GM19240 (cell line): ENCODE measurements at regions not wholly inside any gene's neighbourhood (a gene's known extent, or its start where the extent isn't known, plus 50 kb on each side); places are given as distances from the start of the nearest gene placed in this dataset.

Experiments
- DNase-seq: peaks from one replicate; pipeline ENCODE4 v3.0.0; 2011; ENCODE audit warnings: low spot score; ENCODE audit not compliant: insufficient read length

DNA sequence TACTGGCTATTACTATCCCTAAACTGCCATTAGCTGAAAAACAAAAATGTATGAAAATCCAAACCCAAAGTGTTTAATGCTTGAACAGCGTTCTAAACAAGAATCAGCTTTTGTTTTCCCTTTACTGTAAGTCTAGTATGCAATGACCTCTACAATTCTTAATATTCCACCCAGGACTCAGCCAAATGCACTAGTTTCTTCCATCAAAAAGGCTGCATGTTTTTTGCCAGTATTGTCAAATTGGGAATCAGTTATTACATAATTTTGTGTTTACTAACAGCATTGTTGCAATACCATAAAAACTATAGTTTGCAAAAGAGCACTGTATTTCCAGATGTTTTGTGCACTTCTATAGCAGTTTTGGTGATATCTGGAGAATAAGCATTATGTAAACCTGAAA, 634.5 kb downstream of the LTN1 start:
- no peak for DNase-seq

DNA sequence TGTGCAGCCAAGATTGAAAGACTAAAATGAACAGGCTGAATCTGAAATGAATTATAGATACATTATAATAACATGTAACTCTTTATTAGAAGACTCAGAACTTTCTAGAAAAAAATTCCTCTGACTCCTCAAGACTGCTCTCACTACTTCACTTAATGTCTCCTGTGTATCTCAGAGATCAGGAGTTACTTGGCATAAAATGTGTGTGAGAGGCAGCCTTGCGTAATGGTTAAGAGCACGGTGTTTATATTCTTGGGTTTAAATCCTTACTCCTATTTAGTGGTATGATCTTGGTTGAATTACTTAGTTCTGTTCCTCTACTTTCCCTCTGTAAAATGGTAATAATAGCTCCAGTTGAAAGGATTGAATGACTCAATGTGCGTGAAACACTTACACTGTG, 634.9 kb downstream of the LTN1 start:
- DNase-seq = no peak

DNA sequence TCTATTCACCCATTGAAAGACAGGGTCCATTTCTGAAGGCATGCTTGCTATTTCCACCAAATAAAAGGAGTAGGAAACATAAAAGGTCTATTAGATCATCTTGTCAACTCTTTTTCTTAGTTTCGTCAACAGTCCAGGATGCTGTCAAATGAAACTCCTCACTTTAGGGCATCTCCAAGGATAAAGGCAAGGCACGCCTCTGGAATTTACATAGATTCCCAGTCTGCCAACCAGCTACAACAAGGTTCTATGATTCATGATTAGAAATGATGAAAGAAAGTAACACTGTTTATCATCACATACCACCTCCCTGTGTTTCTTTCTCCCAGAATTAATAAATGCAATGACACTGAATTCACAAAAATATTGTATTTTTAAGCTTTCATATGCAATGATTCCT, 636.3 kb downstream of the LTN1 start:
- no peak for DNase-seq

DNA sequence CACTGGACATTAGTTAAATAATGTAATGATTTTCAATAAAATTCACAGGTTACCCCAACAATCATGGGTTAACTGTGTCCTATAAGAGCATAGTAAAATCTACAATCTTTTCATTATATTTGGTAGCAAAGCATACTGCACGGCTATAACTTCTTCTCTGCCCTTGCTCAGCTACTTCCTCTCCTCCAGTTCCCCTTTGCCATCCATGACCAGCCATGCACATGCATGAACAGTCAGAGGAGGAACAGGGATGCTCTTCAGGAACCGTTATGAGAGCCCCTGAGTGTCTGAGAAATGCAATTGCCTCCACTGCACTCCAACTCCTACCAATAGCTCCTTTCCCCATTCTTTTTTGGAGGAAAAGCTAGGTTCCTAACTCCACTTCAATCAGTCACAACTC, 646.7 kb downstream of the LTN1 start:
- no peak for DNase-seq

DNA sequence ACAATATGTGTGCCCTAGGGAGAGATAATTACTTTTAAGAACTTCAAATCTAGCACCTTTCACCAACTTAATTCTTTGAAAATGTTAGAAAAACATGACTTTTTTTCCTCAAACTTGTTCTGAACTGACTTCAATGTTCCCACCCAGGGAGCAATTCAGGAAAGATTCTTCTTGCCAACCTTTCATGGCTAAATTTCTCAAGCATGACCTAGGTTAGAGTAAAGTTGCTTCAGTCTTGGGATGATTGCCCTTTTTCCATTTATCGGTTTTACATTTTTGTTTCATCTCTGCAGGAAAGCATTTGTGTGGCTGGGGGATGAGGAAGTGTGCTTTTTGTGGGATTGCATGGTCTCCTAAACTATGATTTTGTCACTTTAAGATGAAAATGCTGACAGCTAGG, 647.7 kb downstream of the LTN1 start:
- no peak for DNase-seq

DNA sequence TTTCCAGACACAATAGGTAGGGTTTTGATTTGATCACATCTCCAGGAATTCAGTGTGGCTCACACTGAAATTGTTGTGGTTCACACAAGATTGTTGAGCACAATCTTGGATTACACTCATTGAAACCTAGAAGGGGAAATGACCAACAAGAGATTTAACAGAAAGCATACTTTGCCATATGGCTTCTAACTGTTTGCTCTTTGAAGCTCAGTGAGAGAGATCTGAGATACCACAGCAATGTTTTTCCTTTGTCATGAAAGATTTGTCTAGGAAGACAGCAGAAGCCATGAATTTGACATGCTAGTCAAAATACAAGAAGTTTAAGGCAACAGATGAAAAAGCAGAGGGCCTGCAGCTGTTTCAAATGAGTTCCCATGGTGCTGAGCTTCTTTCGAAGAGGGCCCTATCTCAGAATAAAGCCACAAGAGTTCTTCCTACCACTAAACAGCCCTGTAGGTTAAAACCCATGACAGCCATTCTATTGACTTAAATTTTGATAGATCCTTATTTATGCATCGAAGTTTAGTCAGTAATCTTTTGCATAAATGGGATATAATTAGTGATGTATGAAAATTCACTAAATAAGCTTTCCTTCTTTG, 650.4 kb downstream of the LTN1 start:
- no peak for DNase-seq

DNA sequence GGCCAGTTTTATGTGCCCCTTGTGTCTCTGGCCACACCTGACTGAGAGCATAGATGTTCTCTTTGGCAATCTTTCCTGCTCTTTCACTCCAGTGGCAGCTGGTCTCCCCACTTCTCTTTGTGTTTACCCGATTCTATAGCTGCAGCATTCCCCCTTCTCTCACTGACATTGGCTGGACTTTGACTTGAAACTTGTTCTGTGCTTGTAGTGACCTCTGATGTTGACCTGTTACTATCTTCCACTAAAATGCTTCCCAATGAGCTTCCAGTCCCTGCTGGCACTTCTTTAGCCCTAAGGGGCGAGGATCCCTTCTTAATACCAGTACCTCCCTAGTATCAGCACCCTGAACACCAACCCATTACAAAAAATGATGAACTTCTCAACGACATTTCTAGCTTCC, 653.3 kb downstream of the LTN1 start:
- DNase-seq = no peak

DNA sequence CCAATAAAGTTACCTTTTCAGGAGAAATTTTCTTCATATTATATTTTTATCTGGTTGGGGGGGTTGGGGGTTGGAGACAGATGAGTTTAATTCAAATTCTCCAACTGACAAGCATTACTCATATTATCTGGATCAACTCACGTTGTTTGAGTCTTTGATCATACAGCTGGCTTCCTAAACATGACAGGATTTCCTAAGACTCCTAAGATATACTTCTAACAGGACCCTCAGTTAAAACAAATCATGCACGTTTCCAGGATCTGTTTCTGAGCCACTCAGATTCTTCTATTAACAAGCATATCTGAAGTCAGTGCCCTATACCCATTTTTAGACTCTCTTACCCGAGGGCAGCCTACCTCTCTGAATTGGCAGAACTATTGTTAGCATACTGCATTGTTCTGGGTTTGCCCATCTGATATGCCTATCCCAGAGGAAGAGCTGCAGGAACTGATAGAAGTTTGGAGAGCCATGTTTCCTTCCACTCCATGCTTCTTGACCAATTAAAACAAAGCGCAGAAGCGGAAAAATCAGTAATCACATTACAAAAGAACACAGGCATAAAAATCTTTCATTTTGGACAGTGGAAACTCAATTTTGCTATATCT, 653.9 kb downstream of the LTN1 start:
- no peak for DNase-seq

DNA sequence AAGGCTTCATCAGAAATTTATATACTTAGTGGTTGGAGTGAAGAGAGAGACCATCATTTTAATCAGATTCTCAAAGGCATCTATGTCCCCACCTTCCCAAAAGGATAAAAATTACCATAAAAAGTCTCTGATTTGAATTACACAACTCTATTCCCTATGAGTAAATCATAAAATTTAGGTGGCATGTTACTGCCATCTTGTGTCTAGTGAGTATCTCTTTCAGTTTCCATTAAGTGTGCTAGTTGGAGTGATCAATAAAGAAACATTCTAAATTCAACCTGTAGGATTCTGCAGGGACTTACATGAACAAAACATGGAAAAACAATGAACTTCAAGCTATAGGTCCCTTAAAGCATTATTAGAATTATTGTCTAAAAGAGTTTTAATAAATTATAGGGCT, 655.4 kb downstream of the LTN1 start:
- DNase-seq = no peak

DNA sequence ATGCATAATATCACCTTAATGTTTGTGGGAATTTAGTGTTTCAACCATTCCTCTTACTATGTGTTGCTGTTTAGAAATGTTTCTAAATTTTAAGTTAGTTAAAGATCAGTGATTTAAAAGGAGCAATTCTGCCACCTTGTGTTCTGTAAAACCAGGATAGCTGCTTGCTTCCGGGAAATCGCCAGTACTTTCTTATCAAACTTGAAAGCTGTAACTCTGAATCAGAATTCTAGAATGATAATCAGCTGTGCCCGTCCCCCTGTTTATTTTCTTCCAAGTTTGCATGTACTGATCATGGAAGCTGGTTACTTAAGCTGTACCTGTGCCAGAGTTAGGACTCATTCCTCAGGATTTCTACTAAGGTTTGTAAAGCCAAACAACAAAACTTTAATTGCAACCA, 656.4 kb downstream of the LTN1 start:
- DNase-seq = no peak

DNA sequence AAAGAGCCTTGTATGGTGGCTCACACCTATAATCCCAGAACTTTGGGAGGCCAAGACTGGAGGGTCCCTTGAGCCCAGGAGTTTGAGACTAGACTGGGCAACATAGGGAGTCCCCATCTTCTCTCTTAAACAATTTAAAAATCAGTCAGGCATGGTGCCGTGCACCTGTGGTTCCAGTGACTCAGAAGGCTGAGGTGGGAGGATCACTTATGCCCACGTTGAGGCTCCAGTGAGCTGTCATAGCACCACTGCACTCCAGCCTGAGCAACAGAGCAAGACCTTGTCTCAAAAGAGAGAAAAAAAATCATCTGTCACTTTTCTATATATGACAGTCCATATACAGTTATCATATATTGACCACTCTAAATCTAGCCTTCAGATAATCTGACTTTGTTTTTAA, 658.3 kb downstream of the LTN1 start:
- no peak for DNase-seq

DNA sequence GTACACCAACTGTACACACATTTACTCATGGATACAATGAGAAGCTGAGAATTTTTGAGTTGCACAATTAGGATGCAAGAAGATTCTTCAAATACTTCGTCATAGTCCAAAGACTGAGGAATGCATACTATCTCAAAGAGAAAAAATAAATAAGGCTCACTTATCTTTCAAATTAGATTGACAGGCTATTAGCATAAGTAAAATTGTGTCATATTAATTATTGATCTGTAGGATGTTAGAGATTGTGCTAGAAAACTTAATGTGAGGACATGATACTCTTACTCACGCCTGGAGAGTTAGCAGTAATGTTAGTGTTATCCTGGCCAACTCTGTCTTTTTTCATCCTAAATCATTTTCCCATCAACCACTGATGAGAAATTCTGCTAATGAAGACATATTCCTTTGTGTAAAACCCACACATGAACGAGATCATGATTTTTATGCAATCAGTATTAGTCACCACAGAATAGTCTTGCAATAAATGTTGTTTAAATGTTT, 659.0 kb downstream of the LTN1 start:
- DNase-seq = no peak

DNA sequence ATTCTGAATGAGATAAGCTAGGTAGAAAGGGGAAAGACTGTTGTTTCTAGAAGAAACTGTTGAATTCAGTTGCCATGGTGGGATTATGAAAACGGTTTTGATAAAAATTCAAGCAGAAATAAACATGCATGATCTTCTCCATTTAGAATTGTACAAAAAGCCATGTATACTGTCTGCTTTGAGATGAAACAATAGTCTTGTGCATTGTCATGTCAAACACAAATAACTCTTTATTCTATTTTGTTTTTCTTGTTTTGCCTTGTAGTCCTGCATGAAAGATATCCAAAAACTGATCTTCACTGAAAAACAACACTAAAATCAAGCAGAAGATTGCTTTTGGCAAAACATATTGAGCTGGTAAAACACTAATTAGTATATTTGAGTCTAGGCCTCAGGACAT, 659.9 kb downstream of the LTN1 start:
- DNase-seq = no peak

DNA sequence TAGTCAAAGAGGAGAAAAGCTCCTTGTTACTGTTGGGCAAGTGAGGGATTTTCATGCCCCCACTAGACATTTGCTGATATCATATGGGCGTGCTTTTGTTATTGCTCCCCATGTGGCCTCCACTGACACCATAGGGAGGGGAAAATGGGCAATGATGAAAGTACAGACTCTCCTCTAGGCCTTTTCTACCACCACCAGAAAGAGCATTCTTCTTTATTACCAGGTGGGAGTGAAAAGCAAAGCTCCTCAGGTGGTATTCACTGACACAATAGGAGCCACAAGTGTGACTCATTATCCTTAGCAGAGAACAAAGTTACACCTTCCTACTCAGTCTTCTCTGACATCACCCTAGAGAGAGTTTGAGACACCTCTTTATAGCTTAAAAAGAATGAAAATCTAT, 667.1 kb downstream of the LTN1 start:
- DNase-seq = no peak

DNA sequence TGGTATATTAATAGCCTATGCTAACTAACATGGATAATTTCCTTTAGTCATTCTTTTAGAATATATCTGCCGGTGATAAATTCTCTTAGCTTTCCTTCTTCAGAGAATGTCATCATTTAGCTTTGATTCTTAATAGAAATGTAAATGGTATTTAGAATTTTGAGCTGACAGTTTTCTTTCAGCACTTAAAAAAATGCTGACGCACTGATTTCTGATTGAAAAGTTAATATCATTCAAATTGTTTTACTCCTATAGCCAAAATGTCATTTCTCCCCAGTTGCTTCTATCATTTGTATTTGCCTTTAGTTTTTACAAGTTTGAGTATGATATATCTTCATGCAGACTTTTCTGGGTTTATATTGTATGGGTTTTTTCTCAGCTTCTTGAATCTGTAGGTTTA, 668.0 kb downstream of the LTN1 start:
- DNase-seq = no peak

DNA sequence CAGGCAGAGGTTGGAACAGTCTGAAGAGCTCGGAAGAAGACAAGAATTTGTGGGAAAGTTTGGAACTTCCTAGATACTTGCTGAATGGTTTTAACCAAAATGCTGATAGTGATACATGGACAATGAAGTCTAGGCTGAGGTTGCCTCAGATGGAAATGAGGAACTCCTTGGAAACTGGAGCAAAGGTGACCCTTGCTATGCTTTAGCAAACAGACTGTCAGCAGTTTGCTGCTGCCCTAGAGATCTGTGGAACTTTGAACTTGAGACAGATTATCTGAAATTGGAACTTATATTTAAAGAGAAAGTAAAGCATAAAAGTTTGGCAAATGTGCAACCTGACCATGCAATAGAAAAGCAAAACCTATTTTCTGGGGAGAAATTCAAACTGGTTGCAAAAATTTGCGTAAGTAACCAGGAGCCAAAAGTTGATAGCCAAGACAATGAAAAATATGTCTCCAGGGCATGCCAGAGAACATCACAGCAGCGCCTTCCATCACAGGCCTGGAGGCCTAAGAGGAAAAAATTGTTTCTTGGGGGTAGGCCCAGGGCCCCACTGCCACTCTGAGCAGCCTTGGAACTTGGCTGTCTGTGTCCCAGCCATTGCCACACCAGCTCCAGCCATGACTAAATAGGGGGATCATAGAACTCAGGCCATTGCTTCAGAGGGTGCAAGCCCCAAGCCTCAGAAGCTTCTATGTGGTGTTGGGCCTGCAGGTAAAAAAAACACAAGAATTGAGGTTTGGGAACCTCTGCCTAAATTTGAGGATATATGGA, 675.3 kb downstream of the LTN1 start:
- DNase-seq = no peak

DNA sequence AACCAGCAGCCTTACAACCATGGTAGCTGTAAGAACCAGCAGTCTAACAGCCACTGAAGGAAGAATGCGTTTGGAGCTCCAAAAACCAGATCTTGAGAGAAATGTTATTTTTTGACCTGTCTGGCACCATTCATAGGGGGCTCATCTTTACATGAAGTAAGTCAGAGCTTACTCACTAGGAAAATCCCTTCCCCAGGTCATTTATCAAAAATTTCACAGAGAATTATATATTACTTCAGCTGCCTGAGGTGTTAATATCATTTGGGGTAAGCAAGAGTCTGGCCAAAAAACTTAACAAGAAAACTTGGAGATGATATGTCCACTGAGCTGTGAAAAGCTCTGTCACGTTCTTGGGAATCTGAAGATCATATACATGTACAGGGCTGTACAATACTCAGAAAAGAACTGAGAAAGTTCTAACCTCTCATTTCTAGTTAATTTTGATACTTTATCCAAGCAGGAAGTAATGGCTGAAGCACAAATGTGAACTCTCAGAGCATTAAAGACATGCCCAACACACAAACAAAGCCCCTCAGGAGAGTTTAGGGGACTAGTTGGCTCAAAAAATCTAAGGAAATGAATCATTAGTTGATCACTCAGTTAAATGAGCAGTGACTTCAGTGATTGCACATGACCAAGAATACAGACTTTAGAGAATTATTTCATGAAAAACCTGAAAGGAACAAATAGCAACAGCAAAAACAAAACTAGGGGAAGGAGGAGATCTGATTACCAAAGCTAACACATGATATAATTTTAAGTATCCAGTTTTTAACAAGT, 681.1 kb downstream of the LTN1 start:
- DNase-seq = no peak

DNA sequence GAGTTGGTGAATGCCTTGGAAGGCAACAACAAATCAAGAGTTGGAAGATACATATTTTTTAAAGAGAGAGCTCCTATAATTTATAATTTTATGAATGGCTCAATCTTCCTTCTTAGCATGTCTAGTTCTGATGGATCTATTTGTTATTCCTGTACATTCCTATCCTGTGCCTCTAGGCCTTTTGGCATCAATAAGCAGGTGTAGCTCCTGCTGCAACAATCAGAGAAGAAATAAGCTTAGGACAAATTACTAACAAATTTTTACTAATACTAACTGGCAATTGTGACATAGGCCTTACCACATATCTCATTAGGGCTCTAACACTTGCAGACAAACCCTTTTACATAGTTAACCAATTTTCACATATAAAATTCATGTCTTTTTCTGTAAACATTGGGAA, 682.0 kb downstream of the LTN1 start:
- DNase-seq = no peak

DNA sequence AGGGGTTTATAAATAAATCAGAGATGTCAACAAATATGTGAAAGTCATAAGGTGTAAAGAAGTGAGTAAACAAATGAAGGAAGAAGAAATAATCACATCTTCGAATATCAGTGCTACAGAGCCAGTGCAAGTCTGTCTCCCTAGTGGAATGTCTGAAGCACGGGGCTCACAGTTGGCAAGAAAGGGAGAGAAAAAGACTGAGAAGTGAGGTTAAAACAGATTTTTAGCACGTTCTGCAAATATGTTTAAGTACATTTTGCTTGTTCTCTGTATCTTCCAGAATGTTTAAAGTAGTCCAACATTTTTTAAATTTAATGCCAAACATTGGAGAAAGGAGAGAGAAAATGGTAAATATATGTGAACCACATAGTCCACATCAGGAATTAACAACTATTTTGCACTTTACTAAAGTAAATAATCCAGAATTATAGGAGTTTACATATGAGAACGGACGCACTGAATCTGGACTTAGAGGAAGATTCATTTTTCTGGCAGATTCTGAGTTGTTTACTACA, 682.4 kb downstream of the LTN1 start:
- no peak for DNase-seq

DNA sequence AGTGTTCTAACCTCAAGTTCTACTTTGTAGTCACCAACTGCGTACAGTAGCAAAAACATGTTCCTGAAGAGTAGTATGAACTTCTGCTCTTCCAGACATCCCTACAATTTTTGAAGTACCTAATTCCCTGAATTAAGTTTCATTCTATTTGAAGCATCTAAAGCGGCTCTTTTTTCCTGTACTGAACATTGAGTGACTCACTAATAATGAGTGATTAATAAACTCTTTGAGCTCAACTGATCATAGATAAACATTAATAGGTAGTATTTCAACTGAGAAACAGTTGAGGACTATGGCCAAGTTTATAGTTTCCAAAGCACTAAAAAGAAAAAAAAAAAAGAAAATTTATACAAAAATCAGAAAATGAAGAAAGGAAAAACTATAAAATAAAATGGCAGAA, 683.1 kb downstream of the LTN1 start:
- no peak for DNase-seq

DNA sequence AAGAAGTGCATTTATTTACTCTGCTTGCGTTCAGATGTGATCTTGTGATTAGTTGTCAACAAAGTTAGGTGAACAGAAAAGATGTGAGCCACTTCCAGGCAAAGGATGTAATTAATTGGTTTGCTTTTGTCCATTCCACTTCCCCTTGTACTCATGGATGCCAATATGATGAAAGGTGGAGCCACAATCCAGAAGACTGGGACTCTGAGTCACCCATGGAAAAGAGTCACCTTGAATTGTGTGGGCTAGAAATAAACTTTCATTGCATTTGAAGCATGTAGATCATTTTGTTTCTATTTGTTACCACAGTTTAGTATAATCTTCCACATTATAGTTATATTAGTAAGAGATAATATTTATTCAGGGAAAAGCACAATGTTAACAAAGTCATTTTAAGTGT, 684.2 kb downstream of the LTN1 start:
- no peak for DNase-seq

DNA sequence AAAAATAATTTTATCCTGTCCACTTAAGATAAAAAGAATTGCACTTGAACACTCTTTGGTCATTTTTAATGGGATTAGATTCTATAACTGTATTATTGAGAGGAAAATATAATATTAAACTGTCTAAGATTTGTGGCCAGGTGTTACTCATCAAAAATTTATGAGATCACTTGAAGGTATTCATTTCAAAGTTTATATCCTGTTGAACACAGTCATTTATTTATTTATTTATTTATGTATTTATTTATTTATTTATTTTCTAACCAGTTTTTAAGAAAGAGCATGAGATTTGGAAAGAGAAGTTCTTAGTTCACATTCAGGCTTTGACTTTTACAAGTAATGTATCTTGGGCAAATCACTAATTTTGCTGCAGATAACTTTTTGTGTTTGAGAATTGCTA, 692.7 kb downstream of the LTN1 start:
- DNase-seq = no peak
